Right renal cortex interstitium (tissue), 3 donors: ENCODE measurements at regions not wholly inside any gene's neighbourhood (a gene's known extent, or its start where the extent isn't known, plus 50 kb on each side); places are given as distances from the start of the nearest gene placed in this dataset.

ENCODE experiments used
- DNase-seq, 3 donors: peaks; one replicate each; pipeline ENCODE4 v3.0.0-alpha.2; 2013; ENCODE audit warnings: low read depth in 3 of 3, low spot score in 2 of 3

DNA sequence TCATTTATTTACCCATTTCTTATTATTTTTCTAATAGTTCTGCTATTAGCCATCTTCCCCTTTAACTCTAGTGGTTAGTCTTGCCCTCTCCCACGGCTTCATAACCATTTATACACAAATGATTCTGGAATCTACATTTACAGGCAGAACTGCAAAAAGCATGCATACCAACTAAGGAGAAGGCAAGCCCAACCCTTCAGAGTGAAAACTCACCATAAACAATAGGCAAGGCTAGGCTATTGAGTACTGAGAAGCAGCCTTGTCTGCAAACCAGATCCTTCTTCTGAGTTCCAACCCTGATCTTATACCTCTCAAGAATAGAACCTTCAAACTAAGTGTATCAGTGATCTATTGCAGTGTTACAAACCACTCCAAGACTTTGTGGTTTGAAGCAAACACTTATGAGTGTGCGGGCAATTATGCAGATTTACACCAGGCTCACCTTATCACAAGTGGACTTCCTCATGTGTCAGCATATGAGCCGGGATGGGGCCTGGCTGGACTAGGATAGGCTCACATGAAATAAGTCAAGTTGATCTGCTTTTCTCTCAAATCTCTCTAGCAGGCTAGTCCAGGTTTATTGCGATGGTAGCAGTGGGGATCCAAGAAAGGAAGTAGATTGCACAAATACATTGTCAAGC lies 896.9 kb upstream of the PHF14 start:
- DNase-seq: no peak

DNA sequence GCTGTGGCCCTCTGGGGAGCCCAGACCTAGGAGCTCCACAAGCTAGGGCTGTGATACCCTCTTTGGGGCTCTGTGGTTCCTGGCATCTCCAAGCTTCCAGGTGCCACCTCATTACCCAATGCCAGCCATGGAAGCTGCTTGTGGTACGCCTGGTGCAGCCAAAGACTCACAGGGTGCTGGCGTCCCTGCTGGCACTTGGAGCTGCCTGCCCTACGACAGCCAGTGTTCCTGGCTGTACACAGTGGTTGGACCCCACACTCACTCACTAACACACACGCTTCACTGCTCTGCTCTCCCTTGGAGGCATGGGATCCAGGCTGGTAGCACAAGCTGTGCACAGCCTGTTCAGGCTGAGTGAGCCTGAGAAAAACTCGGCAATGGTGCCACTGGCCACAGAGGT lies 894.1 kb upstream of the PHF14 start:
- DNase-seq: no peak

- no peak for DNase-seq
Observed at GRCh38 chr7:10082896-10083295, 890.8 kb upstream of the PHF14 start.

DNA sequence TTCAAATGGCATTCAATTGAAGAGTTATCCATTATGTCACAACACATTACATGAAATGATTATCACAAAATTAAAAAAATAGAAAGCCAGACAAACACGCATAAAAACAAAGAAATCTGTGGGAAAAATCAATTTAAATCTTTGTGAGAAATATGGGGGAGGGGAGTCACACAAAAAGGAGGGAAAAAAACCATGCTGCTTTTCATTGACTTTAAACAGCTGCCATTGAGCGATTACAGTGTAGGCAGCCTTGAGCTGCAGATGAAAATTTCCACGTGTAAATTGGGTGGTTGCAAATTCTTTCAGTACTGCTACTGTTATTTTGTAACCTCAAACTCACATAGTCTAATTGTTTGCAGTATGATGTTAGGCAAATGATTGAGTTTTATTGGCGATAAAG lies 889.9 kb upstream of the PHF14 start:
- no peak for DNase-seq

DNA sequence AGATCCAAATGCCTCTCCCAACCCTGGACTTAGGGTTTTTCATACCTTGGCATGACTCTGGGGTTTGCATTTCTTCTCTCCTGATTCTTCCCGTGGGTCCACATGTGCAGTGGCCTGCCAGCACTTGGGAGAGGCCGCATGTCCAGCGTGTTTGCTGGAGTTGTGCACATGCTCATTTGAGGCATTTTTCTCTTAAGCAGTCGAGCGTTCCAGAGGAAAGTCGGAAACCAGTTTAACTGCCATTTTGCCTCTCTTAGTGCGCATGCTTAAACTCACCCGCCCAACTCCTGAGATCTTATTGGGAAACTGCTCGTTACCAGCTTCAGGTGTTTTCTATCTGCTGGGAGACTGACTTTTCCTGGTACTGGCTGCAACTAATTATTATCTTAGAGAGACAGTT lies 888.4 kb upstream of the PHF14 start:
- DNase-seq: no peak

DNA sequence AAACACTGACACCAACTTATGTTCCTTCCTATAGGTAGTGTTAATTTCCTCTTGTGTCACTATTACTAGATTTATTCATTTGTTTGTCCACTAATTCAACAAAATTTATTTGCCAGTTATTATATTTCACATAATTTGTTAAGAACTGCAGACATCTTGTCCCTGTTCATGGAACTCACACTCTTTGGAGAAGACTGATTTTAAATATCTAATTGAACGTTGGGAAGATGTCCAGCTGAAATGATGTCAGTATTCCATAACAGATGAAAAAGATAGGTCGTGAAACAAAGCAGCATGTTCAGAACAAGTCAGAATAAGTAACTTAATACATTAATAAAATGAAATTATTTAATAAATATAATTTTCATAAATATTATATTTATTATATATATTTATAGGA lies 873.1 kb upstream of the PHF14 start:
- no peak for DNase-seq

DNA sequence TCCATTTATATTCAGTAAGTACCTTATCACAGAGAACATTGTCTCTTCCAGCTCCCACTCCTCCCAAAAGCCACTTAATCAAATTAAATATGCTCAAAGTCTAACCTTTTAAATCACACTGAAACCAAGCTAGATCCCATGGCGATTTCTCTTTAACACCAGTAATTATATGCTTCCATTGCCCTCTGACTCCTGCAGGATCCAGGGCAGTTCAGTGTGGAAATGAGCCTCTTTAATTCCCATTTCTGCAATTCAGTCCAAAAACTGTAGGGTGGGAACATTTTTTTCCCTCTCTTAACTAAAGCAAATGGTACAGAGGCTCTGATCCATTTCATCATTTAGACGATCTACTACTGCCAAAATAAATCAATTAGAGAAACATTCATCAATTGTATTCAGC lies 872.3 kb upstream of the PHF14 start:
- DNase-seq: no peak

- DNase-seq: no peak
Observed at GRCh38 chr7:10104292-10104691, 869.4 kb upstream of the PHF14 start.

DNA sequence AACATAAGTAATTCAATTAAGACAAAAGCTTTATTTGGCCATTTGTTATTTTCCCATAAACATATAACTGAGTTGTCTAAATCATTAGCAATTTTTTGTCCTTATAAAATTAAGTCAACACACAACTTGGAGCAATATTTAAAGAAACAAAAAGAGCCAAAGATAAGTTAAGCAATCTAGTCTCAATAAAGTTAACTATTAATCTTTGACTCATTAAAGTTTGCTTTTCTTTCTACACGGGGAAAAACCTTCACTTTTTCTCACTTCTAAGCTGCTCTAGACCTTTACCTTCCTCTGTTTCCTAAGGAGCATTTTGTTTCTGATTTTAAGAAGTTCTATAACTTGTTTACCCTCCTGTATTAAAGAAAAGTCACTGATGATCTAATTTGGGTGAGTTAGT lies 867.1 kb upstream of the PHF14 start:
- no peak for DNase-seq

GRCh38 chr7:10116511-10116910 lies 857.2 kb upstream of the PHF14 start:
- DNase-seq: no peak

DNA sequence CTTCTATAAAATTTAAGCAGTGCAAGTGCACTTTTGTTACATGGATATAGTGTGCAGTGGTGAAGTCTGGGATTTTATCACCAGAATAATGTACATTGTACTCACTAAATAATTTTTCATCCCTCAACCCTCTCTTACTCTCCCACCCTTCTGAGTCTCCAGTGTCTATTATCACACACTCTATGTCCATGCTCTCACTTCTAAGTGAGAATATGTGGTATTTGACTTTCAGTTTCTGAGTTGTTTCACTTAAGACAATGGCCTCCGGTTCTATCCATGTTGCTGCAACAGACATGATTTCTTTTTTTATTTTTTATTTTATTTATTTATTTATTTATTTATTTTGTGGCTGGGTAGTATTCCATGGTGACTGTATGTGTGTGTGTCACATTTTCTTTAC lies 855.9 kb upstream of the PHF14 start:
- no peak for DNase-seq

DNA sequence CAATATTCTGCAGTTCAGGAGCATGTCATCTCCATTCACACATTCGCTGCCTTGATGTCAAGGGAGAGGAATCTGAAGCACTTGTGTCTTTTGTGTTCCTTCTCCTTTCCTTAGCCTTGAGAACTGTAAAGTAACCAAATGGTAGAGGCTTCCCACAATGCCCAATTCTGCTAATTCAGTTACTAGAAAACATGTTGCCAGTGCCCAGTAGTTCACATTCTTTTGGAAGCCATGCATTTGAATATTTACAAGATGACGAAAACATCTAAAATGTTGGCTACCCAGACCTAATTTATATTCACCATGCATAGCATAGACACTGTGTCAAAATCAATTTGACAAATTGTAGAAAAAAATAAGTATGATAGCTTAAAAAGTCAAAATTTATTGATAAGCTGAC lies 852.7 kb upstream of the PHF14 start:
- no peak for DNase-seq

DNA sequence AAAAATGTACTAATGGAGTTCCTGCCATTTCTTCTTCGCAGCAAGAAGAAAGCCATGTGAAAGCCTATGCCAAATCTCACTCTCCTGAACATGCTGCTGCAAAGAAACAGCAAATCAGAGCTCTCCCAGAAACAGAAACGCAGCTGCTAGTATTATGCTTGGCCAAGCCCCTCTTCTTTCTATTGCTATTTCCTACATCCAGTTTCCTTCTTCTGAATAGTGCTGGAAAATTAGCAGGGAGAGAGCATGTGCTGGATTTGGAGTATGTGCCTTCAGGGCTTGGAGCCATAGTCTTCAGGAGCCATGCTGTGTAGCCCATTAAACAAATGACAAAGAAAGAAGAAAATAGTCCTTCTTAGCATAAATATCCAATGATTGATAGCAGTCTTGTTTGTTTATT lies 852.0 kb upstream of the PHF14 start:
- DNase-seq: no peak

- DNase-seq: peak in 2 of 3 donors; percentile 7 to 14
Observed at GRCh38 chr7:10122551-10123100, 851.0 kb upstream of the PHF14 start.

GRCh38 chr7:10128748-10129147 lies 844.9 kb upstream of the PHF14 start:
- peak in 1 of 3 donors; percentile 7 for DNase-seq

- DNase-seq: no peak
Observed at GRCh38 chr7:10138087-10138854, 835.4 kb upstream of the PHF14 start.

DNA sequence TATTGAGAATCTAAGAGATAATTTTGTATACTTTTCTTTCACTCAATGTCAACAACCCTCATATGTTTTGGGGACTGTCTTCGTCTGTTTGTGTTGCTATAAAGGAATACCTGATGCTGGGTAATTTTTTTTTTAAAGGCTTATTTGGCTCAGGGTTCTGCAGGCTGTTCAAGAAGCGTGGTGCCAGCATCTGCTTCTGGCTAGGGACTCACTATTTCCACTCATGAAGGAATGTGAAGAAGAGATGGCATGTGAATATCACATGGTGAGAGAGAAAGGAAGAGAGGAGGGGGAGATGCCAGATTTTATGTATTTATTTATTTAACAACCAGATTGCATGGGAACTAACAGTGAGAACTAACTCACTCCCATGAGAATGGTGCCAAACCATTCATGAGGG lies 827.4 kb upstream of the PHF14 start:
- DNase-seq: no peak

DNA sequence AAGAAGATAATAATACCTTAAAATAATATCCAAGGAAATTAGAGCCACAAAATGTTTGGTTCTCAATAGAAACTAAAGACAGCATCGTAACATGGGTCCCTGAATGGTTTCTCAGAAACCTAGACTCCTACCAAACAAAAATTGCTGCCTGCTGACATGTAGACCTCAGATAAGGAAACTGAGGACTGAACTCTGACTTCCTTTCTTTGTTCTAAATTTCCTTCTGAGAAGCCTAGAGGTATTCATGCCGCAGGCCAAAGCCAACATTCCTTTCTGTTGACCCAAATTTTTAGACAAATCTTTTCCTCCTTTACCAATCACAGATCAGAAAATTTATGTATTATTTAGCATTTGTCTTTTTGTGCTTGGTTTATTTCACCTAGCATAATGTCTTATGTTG lies 816.7 kb upstream of the PHF14 start:
- no peak for DNase-seq

- DNase-seq: no peak
Observed at GRCh38 chr7:10181996-10182395, 791.7 kb upstream of the PHF14 start.

- DNase-seq: no peak
Observed at GRCh38 chr7:10192074-10192473, 781.6 kb upstream of the PHF14 start.

DNA sequence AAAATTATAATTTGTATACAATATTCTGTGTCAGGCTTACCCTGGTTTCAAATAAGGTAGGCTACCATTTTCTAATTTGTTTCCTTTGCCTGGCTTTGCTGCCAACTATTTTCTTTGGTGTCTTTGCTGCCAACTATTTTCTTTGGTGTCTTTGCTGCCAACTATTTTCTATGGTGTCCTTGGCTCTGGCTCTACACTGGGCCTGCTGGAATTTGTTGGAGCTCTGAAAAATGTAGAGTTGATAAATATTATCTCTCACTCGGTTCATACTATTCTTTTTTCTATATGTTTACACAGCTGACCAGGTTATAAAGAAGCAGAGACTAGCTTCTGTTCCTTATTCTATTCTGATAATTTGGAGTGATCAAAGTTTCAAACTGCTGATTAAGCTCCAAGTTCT lies 768.0 kb upstream of the PHF14 start:
- DNase-seq: no peak

DNA sequence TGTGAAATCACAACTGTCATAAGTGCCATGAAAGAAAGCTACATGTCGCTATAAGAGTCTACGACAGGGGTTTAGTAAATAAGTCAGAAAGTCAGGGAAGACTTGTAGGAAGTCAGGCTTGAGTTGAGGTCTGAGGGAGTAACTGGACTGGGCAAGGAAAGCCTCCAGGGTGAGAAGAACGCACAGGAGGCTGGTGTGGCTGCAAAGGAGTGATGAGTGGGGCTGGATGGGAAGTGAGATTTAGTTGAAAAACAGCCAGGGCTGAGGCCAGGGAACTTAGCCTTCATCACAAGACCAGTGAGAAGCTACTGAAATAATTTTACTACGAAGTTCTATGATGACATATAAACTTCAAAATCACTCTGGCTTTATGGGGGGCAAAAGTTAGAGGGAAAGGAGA lies 763.7 kb upstream of the PHF14 start:
- no peak for DNase-seq
